ENCODE measurements at regions not wholly inside any gene's neighbourhood (a gene's known extent, or its start where the extent isn't known, plus 50 kb on each side); places are given as distances from the start of the nearest gene placed in this dataset.

- H3K4me2 ChIP-seq (ENCODE audit: insufficient read depth, low read length): no peak overlapping the region
- peaks cover 0 to 6% of the 10 kb centered on the region in 2 experiments; a peak in 3 of 5 replicates for H3K27me3 ChIP-seq (ENCODE audit: control insufficient read depth in 2 of 2, insufficient read depth in 2 of 2, low read length in 2 of 2)
- no peak overlapping the region for H3K27ac ChIP-seq (ENCODE audit: extremely low read depth, low read depth, low read length)
- ATAC-seq (no peak), FAIRE-seq (no peak), DNase-seq (ENCODE audit: extremely low read depth in 1 of 4, low spot score in 3 of 4) (no peak)
- H3K79me2 ChIP-seq (ENCODE audit: control insufficient read depth, insufficient read depth, low read length): no peaks in the 10 kb centered on the region
- H3K9me3 ChIP-seq (replicated peaks; ENCODE audit: control insufficient read depth, insufficient read depth, low read depth, low read length): no peaks in the 10 kb centered on the region
- in situ Hi-C loops (cut with MboI): no loop called here
- no peak overlapping the region for H2AFZ ChIP-seq (ENCODE audit: low read depth, low read length)
- no TSS peak for BruUV-seq (replicated peaks)
- no peak overlapping the region for H3K9ac ChIP-seq (ENCODE audit: insufficient read depth in 1 of 2, low read depth in 2 of 2, low read length in 2 of 2)
- no peaks in the 10 kb centered on the region; a peak in 1 of 5 replicates for H3K4me1 ChIP-seq (replicated peaks in 1 of 2; ENCODE audit: control insufficient read depth in 2 of 2, insufficient read depth in 2 of 2, low read length in 2 of 2)
- TF ChIP-seq MCM3 (IDR thresholded peaks at IDR 0.05) (0 out of 2 replicates have a peak, but pooled peaks have one; percentile 53), RBM39 (optimal IDR thresholded peaks at IDR 0.05; ENCODE audit: low read depth, low read length) (no peak), TSC22D4 (tag; IDR thresholded peaks at IDR 0.05) (peak; percentile 14; the same call in 1 of the 2 replicates)
- POLR2A ChIA-PET: interaction anchor here (0.7 kb wide), 1 partner anchor 20 kb away, joined by 3 read pairs; no protein-coding TSS in a partner anchor
- no peaks in the 10 kb centered on the region for H4K20me1 ChIP-seq (replicated peaks; ENCODE audit: control insufficient read depth, insufficient read depth, low read length)
- WGBS (ENCODE audit: insufficient coverage, low coverage, missing lambda C conversion rate): 0% methylated on average over 4 of the region's 4 CpGs
- no peaks in the 10 kb centered on the region for H3K36me3 ChIP-seq (ENCODE audit: control insufficient read depth, insufficient read depth, low read length)
- no peaks in the 10 kb centered on the region for H3K9me1 ChIP-seq (ENCODE audit: control insufficient read depth, insufficient read depth, low read length)
- CTCF ChIA-PET (ENCODE audit: low intra/inter-chr PET ratio): no interaction called here
- intact Hi-C loops (cut with micrococcal nuclease): no loop called here
- H3K4me3 ChIP-seq: no peak overlapping the region
These were observed 78.1 kb upstream of the XCR1 start for GRCh38 chr3:46105306-46105919.

GRCh38 chr3:46104706-46105105, 77.4 kb upstream of the XCR1 start:
- Histone ChIP-seq H2AFZ (ENCODE audit: low read depth, low read length) (no peak overlapping the region), H3K4me2 (ENCODE audit: insufficient read depth, low read length) (no peak overlapping the region), H4K20me1 (replicated peaks; ENCODE audit: control insufficient read depth, insufficient read depth, low read length) (no peaks in the 10 kb centered on the region), H3K9me3 (replicated peaks; ENCODE audit: control insufficient read depth, insufficient read depth, low read depth, low read length) (no peaks in the 10 kb centered on the region), H3K9ac (ENCODE audit: insufficient read depth in 1 of 2, low read depth in 2 of 2, low read length in 2 of 2) (no peak overlapping the region), H3K9me1 (ENCODE audit: control insufficient read depth, insufficient read depth, low read length) (no peaks in the 10 kb centered on the region), H3K4me1 (replicated peaks in 1 of 2; ENCODE audit: control insufficient read depth in 2 of 2, insufficient read depth in 2 of 2, low read length in 2 of 2) (no peaks in the 10 kb centered on the region; a peak in 1 of 5 replicates), H3K36me3 (ENCODE audit: control insufficient read depth, insufficient read depth, low read length) (no peaks in the 10 kb centered on the region), H3K27ac (ENCODE audit: extremely low read depth, low read depth, low read length) (no peak overlapping the region), H3K4me3 (no peak overlapping the region), H3K79me2 (ENCODE audit: control insufficient read depth, insufficient read depth, low read length) (no peaks in the 10 kb centered on the region), H3K27me3 (ENCODE audit: control insufficient read depth in 2 of 2, insufficient read depth in 2 of 2, low read length in 2 of 2) (peaks cover 0 to 6% of the 10 kb centered on the region in 2 experiments; a peak in 3 of 5 replicates)
- 0% methylated on average over 1 of the region's 1 CpG for WGBS (ENCODE audit: insufficient coverage, low coverage, missing lambda C conversion rate)
- POLR2A ChIA-PET: interaction anchor here (0.7 to 1.2 kb wide), 2 partner anchors 18 to 21 kb away, joined by 3 read pairs; no protein-coding TSS in a partner anchor
- no TSS peak for BruUV-seq (replicated peaks)
- CTCF ChIA-PET (ENCODE audit: low intra/inter-chr PET ratio): interaction anchor here (0.7 kb wide), 1 partner anchor 9 kb away, joined by 3 read pairs; no protein-coding TSS in a partner anchor
- in situ Hi-C loops (cut with MboI) (no loop called here), intact Hi-C loops (cut with micrococcal nuclease) (no loop called here)
- FAIRE-seq (no peak), DNase-seq (ENCODE audit: extremely low read depth in 1 of 4, low spot score in 3 of 4) (no peak), ATAC-seq (no peak)
- TF ChIP-seq CTCFL (IDR thresholded peaks at IDR 0.05; ENCODE audit: borderline replicate concordance, insufficient read depth, low read depth, low read length, poor library complexity, severe bottlenecking) (no peak), ZNF436 (CRISPR knock-in tag; IDR thresholded peaks at IDR 0.05) (no peak), MCM5 (IDR thresholded peaks at IDR 0.05; ENCODE audit: low read depth) (no peak), CHAMP1 (IDR thresholded peaks at IDR 0.05) (no peak), CSDE1 (IDR thresholded peaks at IDR 0.05) (no peak), ARID3A (IDR thresholded peaks at IDR 0.05; ENCODE audit: borderline replicate concordance, low read depth, low read length) (no peak)
